HTR-8/SVneo (cell line): ENCODE measurements at regions not wholly inside any gene's neighbourhood (a gene's known extent, or its start where the extent isn't known, plus 50 kb on each side); places are given as distances from the start of the nearest gene placed in this dataset.
"Not testable (repeated sequence)": the region's sequence is repeated elsewhere in the genome, so short reads cannot be mapped to it uniquely, and the experiment has no call there.

Source experiments
- DNase-seq: peaks from one replicate; pipeline ENCODE4 v3.0.0; 2011; ENCODE audit warnings: low spot score, mixed read lengths; ENCODE audit not compliant: insufficient read length
- FAIRE-seq: peaks from 2 replicates; lab custom pipeline; 2011; peaks lifted over from hg19 to GRCh38; lab: Jason Lieb, UNC

DNA sequence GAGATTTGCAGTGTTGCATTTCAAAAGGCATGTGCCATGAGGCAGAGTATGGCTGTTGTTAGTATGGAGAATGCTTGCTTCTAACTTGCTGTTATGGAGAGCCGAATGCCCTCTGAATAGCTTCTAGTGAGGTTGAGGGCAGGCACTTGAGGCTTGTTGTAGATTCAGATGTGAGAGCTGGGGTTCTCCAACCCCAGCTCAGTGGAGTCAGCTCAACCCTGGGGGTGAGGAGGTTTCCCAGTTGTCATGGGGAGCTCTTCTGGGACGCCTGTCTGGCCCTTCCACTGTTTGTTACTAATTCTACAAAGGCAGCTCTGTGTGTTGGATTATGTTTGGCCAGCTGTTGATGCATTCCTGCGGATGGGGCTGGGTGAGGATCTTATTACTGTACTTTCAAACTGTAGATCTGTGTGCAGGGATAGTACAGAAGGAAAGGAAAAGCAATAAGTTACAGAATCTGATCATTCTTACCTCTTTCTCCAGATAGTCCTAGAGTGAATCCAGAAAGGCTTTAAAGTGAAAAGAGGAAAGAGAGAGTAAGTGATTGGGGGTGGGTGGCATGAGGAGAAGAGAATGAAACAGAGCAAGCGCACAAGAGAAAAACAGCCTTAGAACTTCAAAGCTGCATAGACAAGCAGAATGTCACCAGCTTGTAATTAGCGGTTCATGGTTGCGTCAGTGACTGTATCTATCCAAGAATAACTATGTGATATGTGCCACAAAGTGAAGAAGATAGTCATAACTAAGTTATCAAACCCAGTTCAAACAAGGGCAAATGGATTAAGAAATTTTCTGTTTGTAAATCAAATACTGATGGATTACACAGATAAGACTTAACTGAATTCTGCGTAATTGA is 148.7 kb downstream of the PRL start:
- FAIRE-seq (no peak), DNase-seq (peak; percentile 14)

DNA sequence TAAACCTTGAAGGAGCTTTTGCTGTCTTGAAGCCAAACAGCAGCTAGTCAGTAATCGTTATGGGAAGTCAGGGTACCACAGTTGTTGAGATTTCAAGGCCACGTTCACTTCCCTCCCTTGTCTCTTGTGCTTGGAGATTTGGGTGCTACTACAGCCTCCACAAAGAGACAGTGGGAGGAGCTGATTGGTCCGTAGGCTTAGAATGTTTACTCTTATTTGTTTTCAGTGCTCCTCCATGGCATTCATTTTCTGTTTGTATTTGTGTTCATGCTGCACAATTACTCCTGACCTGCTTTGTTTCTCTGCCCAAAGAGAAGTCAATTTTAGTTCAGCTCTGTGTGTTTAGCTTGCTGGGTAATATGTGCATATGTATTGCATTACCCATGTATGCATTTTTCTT is 147.7 kb downstream of the PRL start:
- DNase-seq = no peak
- FAIRE-seq = no peak

DNA sequence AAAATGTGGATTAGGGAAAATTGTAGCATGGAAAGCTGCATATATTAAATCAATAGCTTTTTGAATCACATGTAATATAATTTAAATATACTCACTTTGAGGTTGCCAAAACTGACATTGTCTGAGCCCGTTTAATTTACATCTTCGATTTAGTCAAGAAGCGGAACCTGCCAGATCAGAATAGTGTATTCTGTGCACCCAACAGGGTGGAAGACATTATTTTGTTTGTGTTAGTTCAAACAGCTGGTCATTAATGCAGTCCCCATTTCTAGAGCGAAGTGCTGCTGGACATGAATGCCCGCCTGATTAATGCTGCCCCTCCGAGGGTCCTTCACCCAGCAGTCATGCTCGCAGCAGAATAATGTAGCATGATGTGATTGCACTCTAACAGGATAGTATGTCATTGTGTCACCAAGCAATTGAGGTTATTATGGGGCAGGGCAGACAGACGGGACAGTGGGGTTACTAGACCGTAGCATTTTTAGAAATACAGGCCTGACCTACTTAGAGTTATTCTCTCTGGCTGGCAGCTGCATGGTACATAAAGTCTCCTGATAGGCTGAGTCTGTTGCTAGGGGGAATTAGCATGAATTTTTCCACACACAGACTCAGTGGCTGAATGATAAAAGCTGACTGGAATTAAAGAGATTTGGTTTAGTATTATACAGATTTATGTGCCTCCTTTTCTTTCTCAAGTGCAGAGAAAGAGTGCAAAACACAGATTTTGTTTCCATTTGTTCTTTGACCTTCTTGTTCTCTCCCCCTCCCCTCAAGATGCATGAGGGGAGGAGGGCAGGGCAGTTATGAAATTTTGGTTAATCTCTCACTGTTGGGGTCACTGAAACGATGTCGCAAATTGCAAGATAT is 147.1 kb downstream of the PRL start:
- FAIRE-seq (no peak), DNase-seq (no peak)

DNA sequence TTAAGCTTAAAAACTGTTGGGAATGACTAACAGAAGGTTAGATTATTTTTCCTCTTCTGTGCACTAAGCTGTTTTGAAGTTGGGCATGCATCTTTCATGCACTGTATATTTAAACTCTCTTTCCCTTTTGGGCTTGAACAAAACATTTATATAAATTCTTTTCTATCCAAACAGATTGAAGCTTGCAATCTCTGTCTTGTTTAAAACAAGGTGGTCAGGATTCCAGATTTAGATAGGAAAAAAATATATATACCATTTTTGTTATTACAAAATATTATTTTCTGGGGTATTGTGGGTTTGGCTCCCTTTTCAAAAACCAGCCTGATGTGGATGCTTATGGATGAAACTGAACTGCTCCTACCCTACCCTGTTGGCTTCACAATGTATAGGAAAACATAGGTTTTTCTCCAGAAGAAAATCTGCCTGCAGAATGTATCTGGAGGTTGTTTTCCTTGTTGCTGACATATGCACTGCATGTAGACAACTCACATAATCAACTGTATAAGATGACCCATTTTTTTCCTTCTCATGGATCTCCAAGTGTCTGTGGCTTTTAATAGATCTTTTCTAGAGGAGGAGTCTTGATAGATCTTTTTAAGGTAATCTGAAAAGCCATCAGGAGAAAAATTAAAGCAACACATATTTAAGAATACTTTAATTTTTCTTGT is 146.3 kb downstream of the PRL start:
- FAIRE-seq = no peak

DNA sequence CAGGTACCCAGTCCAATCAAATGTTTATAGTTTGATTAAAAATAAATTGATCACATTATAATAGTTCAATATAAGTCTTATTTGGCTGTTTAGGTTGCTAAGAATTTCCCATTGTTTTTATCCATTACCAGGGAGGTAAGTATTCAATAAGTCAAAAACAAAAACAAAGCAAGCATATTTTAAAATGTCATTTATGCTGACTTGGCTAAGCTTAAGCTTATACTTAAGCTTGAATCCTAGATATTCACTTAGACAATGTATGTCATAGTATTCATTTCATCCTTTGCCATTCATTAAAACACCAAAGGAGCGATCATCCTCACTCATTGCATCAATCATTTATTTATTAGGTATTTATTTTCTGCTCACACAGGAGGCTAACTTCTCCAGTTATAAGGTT is 144.9 kb downstream of the PRL start:
- DNase-seq (no peak), FAIRE-seq (no peak)

More for the DNA sequence above, 146.3 kb downstream of the PRL start:
- DNase-seq = no peak

DNA sequence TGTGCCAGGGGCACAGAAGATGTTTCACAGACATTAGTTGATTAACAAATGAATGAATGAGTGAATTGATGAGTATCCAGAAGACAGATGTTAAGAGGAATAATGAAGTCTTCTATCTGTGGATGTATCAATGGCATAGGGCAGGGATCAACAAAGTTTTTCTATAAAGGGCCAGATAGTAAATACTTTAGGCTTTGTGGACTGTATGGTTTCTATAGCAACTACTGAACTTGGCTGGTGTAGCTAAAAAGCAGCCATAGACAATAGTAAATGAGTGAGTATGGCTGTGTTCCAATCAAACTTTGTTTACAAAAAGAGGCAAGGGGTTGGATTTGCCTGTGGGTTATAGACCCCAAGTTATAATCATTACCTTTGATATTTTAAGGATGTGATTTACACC is 144.0 kb downstream of the PRL start:
- FAIRE-seq (no peak), DNase-seq (no peak)

DNA sequence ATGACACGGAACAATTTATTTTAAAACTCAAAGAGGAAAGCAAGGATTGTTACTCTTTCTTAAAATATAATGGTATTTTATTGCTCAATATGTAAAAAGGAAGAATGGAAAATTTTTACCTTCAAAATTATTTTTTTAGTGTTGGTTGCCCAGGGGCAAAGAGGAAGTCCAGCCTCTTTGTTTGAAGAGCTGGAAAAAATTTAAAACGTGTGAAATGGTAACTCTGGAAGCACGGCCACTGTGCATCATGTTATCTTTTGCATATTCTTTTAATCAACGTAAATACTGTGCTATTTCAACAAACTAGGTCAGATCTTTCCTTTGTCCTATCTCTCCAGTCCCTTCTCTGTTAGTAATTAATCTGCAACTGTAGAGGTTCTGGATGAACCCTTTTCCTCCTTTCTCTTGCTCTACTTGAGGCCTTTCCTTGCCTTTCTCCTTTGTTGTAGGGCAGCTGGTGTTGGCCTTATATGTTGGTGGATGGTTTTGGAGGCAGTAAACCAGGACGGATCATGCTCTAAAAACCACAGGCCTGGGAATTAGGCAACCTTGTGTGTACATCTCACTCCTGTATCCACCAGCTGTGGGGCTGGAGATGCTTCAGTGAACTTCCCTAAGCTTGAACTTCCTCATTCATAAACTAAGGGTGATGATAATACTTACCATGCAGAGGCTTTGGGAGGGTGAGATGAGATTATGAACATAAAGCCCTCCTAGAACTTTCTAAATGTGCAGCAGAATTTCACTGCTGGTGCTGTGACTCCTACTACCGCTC is 143.3 kb downstream of the PRL start:
- FAIRE-seq = no peak
- no peak for DNase-seq

DNA sequence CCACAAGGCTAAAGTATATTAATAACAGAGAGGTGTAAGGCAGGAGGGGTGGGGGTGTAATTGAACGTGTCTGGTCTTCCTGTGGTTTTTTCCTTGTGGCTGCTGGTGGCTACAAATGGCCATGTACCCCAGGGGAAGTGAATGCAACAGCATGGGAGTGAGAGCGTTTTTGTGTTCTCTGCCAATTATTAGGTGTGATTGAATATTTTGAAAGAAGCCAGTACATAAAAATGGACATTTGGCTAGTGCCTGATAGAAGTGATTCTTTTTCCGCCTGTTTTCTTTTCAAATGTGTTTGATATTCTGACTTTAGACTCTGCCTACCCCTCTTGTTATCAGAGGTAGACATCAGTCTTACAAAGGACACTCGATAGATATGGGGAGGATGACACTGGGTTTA is 141.3 kb downstream of the PRL start:
- FAIRE-seq (no peak), DNase-seq (no peak)

DNA sequence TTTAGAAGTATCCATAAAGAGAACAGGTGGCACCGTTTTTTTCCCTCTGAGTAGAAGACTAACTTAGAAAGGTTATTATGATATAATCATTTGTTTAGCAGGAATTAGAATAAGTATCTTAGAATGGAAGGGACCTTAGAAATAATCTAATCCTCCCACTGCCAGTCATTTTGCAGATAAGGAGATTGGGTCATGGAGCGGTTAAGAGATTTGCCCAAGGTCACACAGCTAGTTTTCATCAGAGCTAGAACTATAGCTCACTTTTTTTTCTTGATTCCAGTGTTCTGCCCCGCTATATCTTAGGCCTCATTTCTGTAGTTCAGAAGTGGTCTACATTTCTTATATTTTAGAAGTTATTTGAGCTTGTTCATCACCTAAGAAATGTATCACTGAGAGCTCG is 139.6 kb downstream of the PRL start:
- DNase-seq (no peak), FAIRE-seq (no peak)

DNA sequence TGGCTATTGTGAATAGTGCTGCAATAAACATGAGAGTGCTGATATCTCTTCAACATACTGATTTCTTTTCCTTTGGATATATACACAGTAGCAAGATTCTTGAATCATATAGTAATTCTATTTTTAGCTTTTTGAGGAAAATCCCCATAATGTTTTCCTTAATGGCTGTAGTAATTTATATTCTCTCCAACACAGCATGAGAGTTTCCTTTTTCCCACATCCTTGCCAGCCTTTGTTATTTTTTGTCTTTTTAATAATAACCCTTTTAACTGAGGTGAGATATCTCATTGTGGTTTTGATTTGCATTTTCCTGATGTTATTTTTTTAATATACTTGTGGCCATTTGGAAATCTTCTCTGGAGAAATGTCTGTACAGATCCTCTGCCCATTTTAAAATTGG is 132.6 kb downstream of the PRL start:
- no peak for DNase-seq
- no peak for FAIRE-seq

DNA sequence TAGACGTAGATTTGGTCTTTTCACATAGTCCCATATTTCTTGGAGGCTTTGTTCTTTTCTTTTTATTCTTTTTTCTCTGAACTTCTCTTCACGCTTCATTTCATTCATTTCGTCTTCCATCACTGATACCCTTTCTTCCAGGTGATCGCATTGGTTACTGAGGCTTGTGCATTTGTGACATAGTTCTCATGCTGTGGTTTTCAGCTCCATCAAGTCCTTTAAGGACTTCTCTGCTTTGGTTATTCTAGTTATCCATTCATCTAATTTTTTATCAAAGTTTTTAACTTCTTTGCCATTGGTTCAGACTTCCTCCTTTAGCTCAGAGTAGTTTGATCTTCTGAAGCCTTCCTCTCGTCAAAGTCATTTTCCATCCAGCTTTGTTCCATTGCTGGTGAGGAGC is 125.8 kb downstream of the PRL start:
- DNase-seq, FAIRE-seq: not testable (repeated sequence)

DNA sequence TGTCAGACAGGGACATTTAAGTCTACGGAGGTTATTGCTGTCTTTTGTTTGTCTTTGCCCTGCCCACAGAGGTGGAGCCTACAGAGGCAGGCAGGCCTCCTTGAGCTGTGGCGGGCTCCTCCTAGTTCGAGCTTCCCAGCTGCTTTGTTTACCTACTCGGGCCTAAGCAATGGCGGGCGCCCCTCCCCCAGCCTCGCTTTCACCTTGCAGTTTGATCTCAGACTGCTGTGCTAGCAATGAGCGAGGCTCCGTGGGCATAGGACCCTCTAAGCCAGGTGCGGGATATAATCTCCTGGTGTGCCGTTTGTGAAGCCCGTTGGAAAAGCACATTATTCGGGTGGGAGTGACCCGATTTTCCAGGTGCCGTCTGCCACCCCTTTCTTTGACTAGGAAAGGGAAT is 125.0 kb downstream of the PRL start:
- not testable (repeated sequence) for FAIRE-seq, DNase-seq

DNA sequence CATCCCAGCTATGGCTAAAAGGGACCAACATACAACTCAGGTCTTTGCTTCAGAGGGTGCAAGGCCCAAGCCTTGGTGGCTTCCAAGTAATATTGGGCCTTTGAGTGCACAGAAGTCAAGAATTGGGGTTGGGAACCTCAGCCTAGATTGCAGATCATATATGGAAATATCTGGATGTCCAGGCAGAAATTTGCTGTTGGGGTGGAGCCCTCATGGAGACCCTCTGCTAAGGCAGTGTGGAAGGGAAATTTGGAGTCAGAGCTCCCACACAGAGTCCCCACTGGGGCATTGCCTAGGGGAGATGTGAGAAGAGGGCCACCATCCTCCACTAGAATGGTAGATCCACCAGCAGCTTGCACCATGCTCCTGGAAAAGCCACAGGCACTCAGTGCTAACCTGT is 123.5 kb downstream of the PRL start:
- no peak for DNase-seq
- no peak for FAIRE-seq

DNA sequence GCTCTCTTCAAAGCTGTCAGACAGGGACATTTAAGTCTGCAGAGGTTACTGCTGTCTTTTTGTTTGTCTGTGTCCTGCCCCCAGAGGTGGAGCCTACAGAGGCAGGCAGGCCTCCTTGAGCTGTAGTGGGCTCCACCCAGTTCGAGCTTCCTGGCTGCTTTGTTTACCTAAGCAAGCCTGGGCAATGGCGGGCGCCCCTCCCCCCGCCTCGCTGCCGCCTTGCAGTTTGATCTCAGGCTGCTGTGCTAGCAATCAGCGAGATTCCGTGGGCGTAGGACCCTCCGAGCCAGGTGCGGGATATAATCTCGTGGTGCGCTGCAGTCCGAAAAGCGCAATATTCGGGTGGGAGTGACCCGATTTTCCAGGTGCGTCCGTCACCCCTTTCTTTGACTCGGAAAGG is 116.6 kb downstream of the PRL start:
- not testable (repeated sequence) for DNase-seq, FAIRE-seq

DNA sequence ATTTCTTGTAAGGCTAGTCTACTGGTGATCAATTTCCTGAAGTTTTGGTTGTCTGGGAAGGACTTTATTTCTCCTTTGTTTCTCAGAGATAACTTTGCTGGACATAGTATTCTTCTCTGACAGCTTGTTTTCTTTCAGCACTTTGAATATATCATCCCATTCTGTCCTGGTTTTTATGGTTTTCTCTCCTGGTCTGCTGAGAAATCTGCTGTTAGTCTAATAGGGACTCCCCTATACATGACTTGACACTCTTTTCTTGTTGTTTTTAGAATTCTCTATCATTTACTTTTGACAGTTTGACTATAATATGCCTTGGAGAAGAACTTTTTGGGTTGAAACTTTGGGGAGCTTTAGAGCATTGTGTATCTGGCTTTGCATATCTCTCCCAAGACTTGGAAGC is 112.5 kb downstream of the PRL start:
- no peak for FAIRE-seq
- DNase-seq = no peak

DNA sequence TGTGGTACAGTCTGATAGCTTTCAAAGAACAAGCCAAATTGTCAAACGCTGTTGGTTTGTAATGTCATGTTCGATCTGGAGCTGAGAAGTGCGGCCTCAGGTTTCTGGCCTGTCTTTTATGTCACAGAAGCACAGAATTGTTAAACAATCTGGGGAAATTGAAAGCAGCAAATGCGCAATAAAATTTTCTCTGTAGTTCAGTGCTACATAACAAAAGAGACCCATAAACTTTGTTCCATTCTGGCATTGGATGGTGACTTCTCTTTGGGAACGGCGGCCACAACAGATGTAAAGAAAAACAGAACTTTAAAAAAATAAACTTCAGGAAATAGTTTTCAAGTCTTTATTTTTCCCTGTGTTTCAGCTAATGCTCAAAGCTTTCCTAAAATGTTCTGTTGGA is 106.9 kb downstream of the PRL start:
- FAIRE-seq = no peak
- no peak for DNase-seq

DNA sequence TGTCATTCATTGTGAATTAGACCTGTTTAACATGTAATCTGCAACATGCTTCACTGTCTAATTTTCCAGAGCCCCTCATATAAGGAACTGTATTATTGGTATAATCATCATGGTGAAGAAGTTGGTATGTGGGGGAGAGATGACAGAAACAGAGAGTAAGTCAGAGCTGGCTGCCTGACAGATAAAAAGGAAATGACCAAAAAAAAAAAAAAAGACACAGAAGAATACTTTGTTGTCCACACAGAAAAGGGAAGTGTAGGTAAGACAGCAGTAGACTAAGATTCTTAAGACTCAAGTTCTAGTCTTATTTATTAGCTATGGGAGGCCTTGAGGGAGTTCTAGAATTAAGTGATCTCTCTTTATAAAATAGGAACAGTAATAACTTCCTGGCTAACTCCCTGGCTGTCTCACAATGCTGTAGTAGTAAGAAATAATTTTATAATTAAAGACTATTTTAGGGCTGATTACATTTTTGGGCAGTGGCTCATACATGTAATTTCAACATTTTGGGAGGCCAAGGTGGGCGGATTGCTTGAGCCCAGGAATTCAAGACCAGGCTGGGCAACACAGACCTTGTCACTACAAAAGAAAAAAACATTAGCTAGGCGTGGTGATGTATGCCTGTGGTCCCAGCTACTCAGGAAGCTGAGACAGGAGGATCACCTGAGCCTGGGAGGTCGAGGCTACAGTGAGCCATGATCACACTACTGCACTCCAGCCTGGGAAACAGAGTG is 102.5 kb downstream of the PRL start:
- DNase-seq (no peak), FAIRE-seq (no peak)

DNA sequence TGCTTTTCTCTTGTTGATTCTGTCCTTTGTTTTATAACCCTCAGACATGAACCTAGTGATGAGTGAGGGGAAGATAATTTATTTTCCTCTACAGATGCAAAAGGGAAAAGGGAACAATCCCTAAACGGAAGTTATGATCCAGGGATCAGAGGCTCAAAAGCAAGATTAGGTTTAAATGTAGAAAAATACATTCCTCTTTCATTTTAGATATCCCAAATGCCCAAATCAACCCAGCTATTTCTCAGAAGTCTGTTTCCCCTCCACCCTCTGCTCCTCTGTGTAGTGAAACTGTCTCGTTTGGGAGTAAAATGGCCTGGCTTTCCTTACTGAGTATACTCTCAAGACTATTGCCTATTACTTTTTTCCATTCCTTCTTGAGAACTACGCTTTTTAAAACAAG is 97.1 kb downstream of the PRL start:
- DNase-seq (no peak), FAIRE-seq (no peak)

DNA sequence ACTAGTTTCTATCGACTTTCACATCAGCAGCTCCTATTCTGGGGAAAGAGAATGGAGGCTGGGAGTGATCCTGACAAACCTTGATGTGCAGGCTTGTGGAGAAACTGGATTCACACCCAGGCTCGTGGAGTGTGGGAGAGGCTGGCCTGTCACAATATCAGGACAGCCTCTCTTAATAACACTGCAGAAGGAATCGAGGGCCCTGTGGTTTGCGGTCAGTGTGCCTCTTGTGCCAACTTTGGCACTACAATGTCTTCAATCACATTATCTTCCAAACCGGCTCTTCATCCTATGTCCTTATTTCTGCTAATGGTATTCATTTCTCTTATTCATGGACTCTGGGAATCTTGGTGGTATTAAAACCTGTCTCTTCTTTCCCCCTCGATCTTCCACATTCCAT is 92.7 kb downstream of the PRL start:
- FAIRE-seq = no peak

More for the DNA sequence above, 92.7 kb downstream of the PRL start:
- DNase-seq = no peak
